Vagina (tissue), 2 donors: ENCODE measurements at regions not wholly inside any gene's neighbourhood (a gene's known extent, or its start where the extent isn't known, plus 50 kb on each side); places are given as distances from the start of the nearest gene placed in this dataset.

Experiments
- DNase-seq, 2 donors: peaks; one replicate each; pipeline ENCODE4 v3.0.0-alpha.2; 2017; ENCODE audit errors: extremely low spot score in 2 of 2
- H3K27ac ChIP-seq: fragments of 200-600 bp; sonication (generic); one replicate; pipeline ENCODE4 v1.5.1; 2019
- H3K27me3 ChIP-seq: fragments of 200-600 bp; sonication (generic); one replicate; pipeline ENCODE4 v1.5.1; 2019
- H3K36me3 ChIP-seq, 2 donors: fragments of 200-600 bp; sonication (generic); one replicate each; pipeline ENCODE4 v1.5.1; 2017 to 2019
- H3K4me1 ChIP-seq: fragments of 200-600 bp; sonication (generic); one replicate; pipeline ENCODE4 v1.5.1; 2019
- H3K4me3 ChIP-seq, 2 donors: fragments of 200-600 bp; sonication (generic); 1 replicate in 1 of 2; 2 replicates in 1 of 2; pipeline ENCODE4 v1.5.1; 2016 to 2019
- H3K9me3 ChIP-seq: fragments of 200-600 bp; sonication (generic); one replicate; pipeline ENCODE4 v1.5.1; 2019
- POLR2A ChIP-seq, 2 donors: fragments of 450-650 bp; IDR thresholded peaks; one replicate each; pipeline ENCODE4 v1.6.1; 2017; ENCODE audit warnings: antibody characterized with exemption in 2 of 2, mild to moderate bottlenecking in 2 of 2, moderate library complexity in 2 of 2
- POLR2AphosphoS5 ChIP-seq, 2 donors: sonication (generic); formaldehyde crosslinking; IDR thresholded peaks; one replicate each; pipeline ENCODE4 v1.9.0; 2017; ENCODE audit warnings: antibody characterized with exemption in 2 of 2, mild to moderate bottlenecking in 2 of 2, low read depth in 1 of 2; ENCODE audit not compliant: insufficient read depth in 1 of 2
- intact Hi-C: fragments of 100-400 bp; cut with DNase I; formaldehyde crosslinking; loops from one replicate; pipeline ENCODE4 v1.15.1; 2023
- TF ChIP-seq, protein P1 (sequence below), 3 experiments: fragments of 450-650 bp in 2 of 3; fragments of 200-600 bp in 1 of 3; sonication (generic) in 1 of 3; IDR thresholded peaks; one replicate each; pipeline ENCODE4 v1.5.1; 2017 to 2019; ENCODE audit warnings: antibody characterized with exemption in 3 of 3, mild to moderate bottlenecking in 2 of 3, moderate library complexity in 2 of 3

DNA sequence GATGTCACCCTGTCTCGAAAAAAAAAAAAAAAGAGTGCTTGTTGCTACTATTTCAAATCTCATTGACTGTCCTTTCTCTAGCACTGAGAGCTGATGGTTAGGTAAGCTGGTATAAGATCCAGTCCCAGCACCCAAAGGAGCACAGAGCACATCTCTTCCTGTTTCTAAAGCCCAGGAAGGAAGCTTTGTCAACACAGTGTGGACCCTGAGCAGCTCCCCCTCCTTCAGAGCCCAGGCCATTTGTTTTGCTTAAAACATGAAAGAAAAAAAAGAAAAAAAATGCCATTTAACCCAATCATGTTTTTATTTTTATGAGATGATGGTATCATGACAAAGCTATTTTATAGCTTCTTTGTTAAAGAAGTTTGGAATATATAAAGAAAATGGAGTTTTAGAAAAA is 184.1 kb upstream of the DUSP10 start:
- no peaks in the 10 kb centered on the region for H3K9me3 ChIP-seq
- H3K36me3 ChIP-seq: no peaks in the 10 kb centered on the region
- H3K27ac ChIP-seq: no peak overlapping the region
- no peaks in the 10 kb centered on the region for H3K27me3 ChIP-seq
- no peaks in the 10 kb centered on the region for H3K4me1 ChIP-seq
- no peak for TF ChIP-seq POLR2AphosphoS5 (IDR thresholded peaks at IDR 0.05; ENCODE audit: insufficient read depth in 1 of 2, low read depth in 1 of 2)
- DNase-seq: no peak
- no peak overlapping the region for H3K4me3 ChIP-seq
- intact Hi-C loops: no loop called here

DNA sequence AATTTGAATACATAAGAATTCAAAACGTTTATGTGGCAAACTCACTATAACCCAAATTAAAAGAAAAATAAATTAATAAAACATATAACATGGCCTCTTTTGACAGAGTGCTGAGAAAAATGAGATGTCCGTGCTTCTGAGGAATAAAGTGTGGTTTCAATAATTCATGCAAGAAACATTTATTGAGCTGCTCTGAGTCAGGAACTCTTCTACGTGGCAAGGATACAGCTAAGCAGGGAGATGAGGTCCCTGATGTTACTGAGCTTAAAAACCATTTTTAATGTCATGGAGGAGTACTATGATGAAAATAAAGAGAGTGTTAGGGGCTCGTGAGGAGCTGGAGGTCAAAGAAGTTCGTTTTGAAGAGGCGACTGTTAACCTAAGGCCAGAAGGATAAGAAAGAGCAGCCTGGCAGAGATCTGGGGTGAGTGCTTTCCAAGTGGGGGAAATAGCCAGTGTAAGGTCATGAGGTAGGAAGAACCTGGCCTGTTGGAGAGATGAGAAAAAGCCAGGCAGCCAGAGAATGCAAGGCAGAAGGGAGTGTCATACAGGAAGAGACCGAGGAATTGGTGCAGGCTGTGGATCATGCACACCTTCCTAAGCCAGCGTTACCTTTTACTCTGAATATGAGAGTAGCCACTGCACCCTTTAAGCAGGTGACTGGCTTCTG is 182.2 kb upstream of the DUSP10 start:
- intact Hi-C loops: no loop called here
- Histone ChIP-seq H3K27ac (no peak overlapping the region), H3K27me3 (no peaks in the 10 kb centered on the region), H3K4me3 (no peak overlapping the region), H3K36me3 (no peaks in the 10 kb centered on the region), H3K4me1 (no peaks in the 10 kb centered on the region), H3K9me3 (no peaks in the 10 kb centered on the region)
- DNase-seq: no peak
- TF ChIP-seq POLR2AphosphoS5 (IDR thresholded peaks at IDR 0.05; ENCODE audit: insufficient read depth in 1 of 2, low read depth in 1 of 2) (no peak), POLR2A (IDR thresholded peaks at IDR 0.05) (no peak)
- TF ChIP-seq, protein P1, sequence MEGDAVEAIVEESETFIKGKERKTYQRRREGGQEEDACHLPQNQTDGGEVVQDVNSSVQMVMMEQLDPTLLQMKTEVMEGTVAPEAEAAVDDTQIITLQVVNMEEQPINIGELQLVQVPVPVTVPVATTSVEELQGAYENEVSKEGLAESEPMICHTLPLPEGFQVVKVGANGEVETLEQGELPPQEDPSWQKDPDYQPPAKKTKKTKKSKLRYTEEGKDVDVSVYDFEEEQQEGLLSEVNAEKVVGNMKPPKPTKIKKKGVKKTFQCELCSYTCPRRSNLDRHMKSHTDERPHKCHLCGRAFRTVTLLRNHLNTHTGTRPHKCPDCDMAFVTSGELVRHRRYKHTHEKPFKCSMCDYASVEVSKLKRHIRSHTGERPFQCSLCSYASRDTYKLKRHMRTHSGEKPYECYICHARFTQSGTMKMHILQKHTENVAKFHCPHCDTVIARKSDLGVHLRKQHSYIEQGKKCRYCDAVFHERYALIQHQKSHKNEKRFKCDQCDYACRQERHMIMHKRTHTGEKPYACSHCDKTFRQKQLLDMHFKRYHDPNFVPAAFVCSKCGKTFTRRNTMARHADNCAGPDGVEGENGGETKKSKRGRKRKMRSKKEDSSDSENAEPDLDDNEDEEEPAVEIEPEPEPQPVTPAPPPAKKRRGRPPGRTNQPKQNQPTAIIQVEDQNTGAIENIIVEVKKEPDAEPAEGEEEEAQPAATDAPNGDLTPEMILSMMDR (IDR thresholded peaks at IDR 0.05): no peak

DNA sequence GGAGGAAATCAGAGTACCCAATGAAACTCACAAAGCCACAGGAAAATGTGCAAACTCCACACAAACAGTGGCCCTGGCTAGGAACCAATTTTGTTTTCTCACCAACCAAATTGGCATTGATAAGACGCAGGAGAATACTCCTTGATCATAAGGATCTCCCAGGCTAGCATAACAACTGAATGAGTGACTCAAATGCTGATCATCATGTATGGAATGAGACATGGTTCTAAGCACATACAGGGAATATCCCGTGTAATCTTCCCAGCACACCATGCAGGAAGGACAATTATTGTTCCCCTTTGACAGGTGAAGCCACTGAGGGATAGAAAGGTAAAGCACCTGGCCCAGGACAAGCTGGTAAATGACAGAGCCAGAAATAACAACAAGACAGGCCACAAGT is 180.0 kb upstream of the DUSP10 start:
- Histone ChIP-seq H3K4me1 (no peaks in the 10 kb centered on the region), H3K36me3 (no peaks in the 10 kb centered on the region), H3K9me3 (no peaks in the 10 kb centered on the region), H3K27ac (no peak overlapping the region), H3K27me3 (no peaks in the 10 kb centered on the region), H3K4me3 (no peak overlapping the region)
- TF ChIP-seq POLR2A (IDR thresholded peaks at IDR 0.05) (no peak), POLR2AphosphoS5 (IDR thresholded peaks at IDR 0.05; ENCODE audit: insufficient read depth in 1 of 2, low read depth in 1 of 2) (no peak)
- TF ChIP-seq, protein P1 (IDR thresholded peaks at IDR 0.05): no peak
- no peak for DNase-seq
- intact Hi-C loops: no loop called here

DNA sequence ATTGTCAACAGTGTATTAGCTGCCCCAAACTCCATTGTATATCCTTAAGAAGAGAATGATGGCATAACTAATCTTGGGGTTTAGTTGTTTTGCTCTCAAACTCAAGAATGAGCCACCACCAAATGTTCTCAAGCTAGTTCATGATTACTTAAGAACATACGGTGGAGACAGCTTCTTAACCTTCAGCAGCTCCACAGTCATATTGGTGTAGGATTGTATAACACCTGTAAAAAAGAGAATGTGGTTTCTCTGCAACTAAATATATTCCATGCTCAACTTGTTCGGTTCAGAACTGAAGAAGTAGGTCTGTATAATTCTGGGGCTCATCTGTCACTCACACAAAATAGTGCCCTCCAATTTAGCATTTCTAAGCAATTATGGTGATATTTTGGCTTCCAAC is 177.9 kb upstream of the DUSP10 start:
- no peak for DNase-seq
- Histone ChIP-seq H3K9me3 (no peaks in the 10 kb centered on the region), H3K27ac (no peak overlapping the region), H3K36me3 (no peaks in the 10 kb centered on the region), H3K27me3 (no peaks in the 10 kb centered on the region), H3K4me1 (no peaks in the 10 kb centered on the region), H3K4me3 (no peak overlapping the region)
- intact Hi-C loops: no loop called here
- TF ChIP-seq POLR2A (IDR thresholded peaks at IDR 0.05) (no peak), POLR2AphosphoS5 (IDR thresholded peaks at IDR 0.05; ENCODE audit: insufficient read depth in 1 of 2, low read depth in 1 of 2) (no peak)
- TF ChIP-seq, protein P1 (IDR thresholded peaks at IDR 0.05): no peak

DNA sequence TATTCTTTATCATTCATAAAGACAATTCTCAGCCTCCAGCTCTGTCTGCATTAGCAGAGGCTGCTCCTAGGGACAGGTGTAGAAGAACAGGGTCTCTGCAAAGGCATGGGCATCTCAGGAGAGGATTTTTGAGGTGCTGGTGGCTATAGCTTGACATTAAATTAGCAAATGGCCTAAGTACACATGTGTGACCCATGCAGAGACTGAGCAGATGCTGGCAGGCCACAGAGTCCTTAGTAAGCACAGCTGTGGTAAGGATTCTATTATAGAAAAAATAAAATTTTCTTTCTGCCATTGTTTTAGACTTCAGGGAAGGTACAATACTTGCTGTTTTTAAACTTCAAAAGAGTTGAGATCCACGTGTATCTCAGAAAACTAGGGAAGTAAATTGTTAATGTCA is 177.5 kb upstream of the DUSP10 start:
- no peak for DNase-seq

More for the DNA sequence above, 177.5 kb upstream of the DUSP10 start:
- Histone ChIP-seq H3K9me3 (no peaks in the 10 kb centered on the region), H3K4me1 (no peaks in the 10 kb centered on the region), H3K27me3 (no peaks in the 10 kb centered on the region), H3K36me3 (no peaks in the 10 kb centered on the region), H3K4me3 (no peak overlapping the region), H3K27ac (no peak overlapping the region)
- intact Hi-C loops: no loop called here
- TF ChIP-seq, protein P1 (IDR thresholded peaks at IDR 0.05): no peak
- TF ChIP-seq POLR2AphosphoS5 (IDR thresholded peaks at IDR 0.05; ENCODE audit: insufficient read depth in 1 of 2, low read depth in 1 of 2) (no peak), POLR2A (IDR thresholded peaks at IDR 0.05) (no peak)
